Testis (tissue), 2 donors: ENCODE measurements at regions not wholly inside any gene's neighbourhood (a gene's known extent, or its start where the extent isn't known, plus 50 kb on each side); places are given as distances from the start of the nearest gene placed in this dataset.

Experiments
- DNase-seq: peaks from one replicate; pipeline ENCODE4 v3.0.0-alpha.2; 2019
- H3K27ac ChIP-seq, 2 donors: fragments of 200-600 bp; sonication (generic); one replicate each; pipeline ENCODE4 v1.5.1; 2019
- H3K27me3 ChIP-seq: fragments of 200-600 bp; sonication (generic); one replicate; pipeline ENCODE4 v1.5.1; 2019
- H3K36me3 ChIP-seq: fragments of 200-600 bp; sonication (generic); one replicate; pipeline ENCODE4 v1.5.1; 2017; ENCODE audit warnings: low read depth; ENCODE audit errors: missing control alignments
- H3K4me1 ChIP-seq: fragments of 200-600 bp; sonication (generic); one replicate; pipeline ENCODE4 v1.5.1; 2019
- H3K4me3 ChIP-seq, 2 donors: fragments of 200-600 bp; sonication (generic); one replicate each; pipeline ENCODE4 v1.5.1; 2017 to 2019
- H3K9me3 ChIP-seq: fragments of 200-600 bp; sonication (generic); one replicate; pipeline ENCODE4 v1.5.1; 2017
- POLR2A ChIP-seq: fragments of 450-650 bp; IDR thresholded peaks from one replicate; pipeline ENCODE4 v1.6.1; 2017; ENCODE audit warnings: antibody characterized with exemption, mild to moderate bottlenecking, moderate library complexity
- WGBS, 2 donors: methylation state at CpG; one replicate each; pipeline ENCODE4 v1.1.5; 2018; 5-methylcytosine and 5-hydroxymethylcytosine counted together
- intact Hi-C: fragments of 100-400 bp; cut with DNase I; formaldehyde crosslinking; loops from one replicate; pipeline ENCODE4 v1.15.1; 2023; ENCODE audit warnings: low total_unique reads
- TF ChIP-seq, protein P1 (sequence below), 3 experiments: fragments of 450-650 bp in 2 of 3; fragments of 200-600 bp in 1 of 3; sonication (generic) in 1 of 3; IDR thresholded peaks; one replicate each; pipeline ENCODE4 v1.5.1; 2016 to 2019; ENCODE audit warnings: antibody characterized with exemption in 3 of 3, mild to moderate bottlenecking in 2 of 3, moderate library complexity in 1 of 3

DNA sequence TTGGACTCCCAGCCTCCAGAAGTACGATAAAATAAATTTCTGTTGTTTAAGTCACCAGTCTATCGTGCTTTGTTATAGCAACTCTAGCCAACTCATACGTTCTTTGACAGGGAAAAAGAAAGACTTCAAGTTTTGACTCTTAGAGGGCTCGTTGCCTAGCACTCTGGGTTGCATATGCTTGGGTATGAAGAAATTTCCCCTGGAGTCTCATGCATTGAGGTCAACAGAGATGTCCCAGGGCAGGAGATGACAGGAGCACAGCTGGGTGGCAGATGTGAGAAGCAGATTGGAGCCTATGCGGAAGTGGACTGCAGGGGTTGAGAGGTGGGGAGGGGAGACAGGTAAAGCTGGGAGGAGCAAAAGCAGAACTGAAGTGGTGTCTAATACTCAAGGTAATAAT lies 63.3 kb upstream of the JAZF1 start:
- no peaks in the 10 kb centered on the region for H3K36me3 ChIP-seq
- no peak overlapping the region for H3K4me3 ChIP-seq
- no peak for DNase-seq
- H3K27me3 ChIP-seq = no peaks in the 10 kb centered on the region
- H3K9me3 ChIP-seq = no peaks in the 10 kb centered on the region
- no peak for TF ChIP-seq POLR2A
- TF ChIP-seq, protein P1, sequence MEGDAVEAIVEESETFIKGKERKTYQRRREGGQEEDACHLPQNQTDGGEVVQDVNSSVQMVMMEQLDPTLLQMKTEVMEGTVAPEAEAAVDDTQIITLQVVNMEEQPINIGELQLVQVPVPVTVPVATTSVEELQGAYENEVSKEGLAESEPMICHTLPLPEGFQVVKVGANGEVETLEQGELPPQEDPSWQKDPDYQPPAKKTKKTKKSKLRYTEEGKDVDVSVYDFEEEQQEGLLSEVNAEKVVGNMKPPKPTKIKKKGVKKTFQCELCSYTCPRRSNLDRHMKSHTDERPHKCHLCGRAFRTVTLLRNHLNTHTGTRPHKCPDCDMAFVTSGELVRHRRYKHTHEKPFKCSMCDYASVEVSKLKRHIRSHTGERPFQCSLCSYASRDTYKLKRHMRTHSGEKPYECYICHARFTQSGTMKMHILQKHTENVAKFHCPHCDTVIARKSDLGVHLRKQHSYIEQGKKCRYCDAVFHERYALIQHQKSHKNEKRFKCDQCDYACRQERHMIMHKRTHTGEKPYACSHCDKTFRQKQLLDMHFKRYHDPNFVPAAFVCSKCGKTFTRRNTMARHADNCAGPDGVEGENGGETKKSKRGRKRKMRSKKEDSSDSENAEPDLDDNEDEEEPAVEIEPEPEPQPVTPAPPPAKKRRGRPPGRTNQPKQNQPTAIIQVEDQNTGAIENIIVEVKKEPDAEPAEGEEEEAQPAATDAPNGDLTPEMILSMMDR (IDR thresholded peaks at IDR 0.05) = no peak
- intact Hi-C loops = no loop called here
- 92 to 93% methylated on average over 5 of the region's 5 CpGs for WGBS, 2 donors
- H3K27ac ChIP-seq = no peak overlapping the region
- H3K4me1 ChIP-seq = no peaks in the 10 kb centered on the region

GRCh38 chr7:28245123-28245878 lies 64.7 kb upstream of the JAZF1 start:
- H3K27ac ChIP-seq = no peak overlapping the region
- TF ChIP-seq, protein P1 (IDR thresholded peaks at IDR 0.05) = no peak
- TF ChIP-seq POLR2A = no peak
- WGBS, 2 donors = 71% methylated on average over 9 of the region's 9 CpGs

DNA sequence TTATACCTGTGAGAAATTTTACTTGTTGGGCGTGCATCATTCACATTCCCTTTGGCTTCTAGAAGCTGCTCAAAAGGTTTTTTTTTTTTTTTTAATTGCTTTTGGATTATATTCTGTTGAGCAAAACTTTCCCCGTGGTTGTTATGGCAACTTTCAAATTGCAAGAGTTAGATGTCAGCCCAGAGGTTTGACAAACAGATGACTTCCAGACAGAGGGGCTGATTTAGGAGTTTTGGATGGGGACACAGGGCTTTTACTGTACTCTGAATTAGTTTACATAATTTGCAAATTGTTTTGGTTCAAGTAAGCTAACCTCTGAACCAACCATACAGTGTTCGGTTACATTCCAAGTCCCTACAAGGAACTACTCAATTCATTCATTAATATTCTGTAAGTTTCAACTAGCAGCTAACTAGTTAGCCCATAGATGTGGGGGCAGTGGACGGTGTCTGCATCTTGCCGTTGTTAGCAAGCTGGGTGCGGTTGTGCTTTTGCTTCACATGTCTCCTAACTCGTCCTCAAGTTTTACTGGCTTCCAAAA lies 66.4 kb upstream of the JAZF1 start:
- Histone ChIP-seq H3K36me3 (no peaks in the 10 kb centered on the region), H3K4me1 (no peaks in the 10 kb centered on the region), H3K27me3 (no peaks in the 10 kb centered on the region), H3K4me3 (no peak overlapping the region), H3K9me3 (no peaks in the 10 kb centered on the region), H3K27ac (no peak overlapping the region)
- TF ChIP-seq POLR2A = no peak
- TF ChIP-seq, protein P1 (IDR thresholded peaks at IDR 0.05) = no peak
- intact Hi-C loops = no loop called here
- 48 to 65% methylated on average over 7 of the region's 7 CpGs for WGBS, 2 donors
- DNase-seq = no peak

More at GRCh38 chr7:28245123-28245878, 64.7 kb upstream of the JAZF1 start:
- no peak overlapping the region for H3K4me3 ChIP-seq
- no peaks in the 10 kb centered on the region for H3K36me3 ChIP-seq
- no peaks in the 10 kb centered on the region for H3K4me1 ChIP-seq
- intact Hi-C loops = no loop called here
- no peak for DNase-seq
- no peaks in the 10 kb centered on the region for H3K27me3 ChIP-seq
- no peaks in the 10 kb centered on the region for H3K9me3 ChIP-seq

GRCh38 chr7:28258240-28258639 lies 77.6 kb upstream of the JAZF1 start:
- Histone ChIP-seq H3K4me3 (no peak overlapping the region), H3K4me1 (no peaks in the 10 kb centered on the region), H3K27me3 (no peaks in the 10 kb centered on the region), H3K27ac (no peak overlapping the region), H3K9me3 (no peaks in the 10 kb centered on the region), H3K36me3 (no peaks in the 10 kb centered on the region)
- no peak for DNase-seq
- 75 to 100% methylated on average over 1 of the region's 1 CpG for WGBS, 2 donors
- no peak for TF ChIP-seq POLR2A
- TF ChIP-seq, protein P1 (IDR thresholded peaks at IDR 0.05) = no peak
- intact Hi-C loops = no loop called here

- Histone ChIP-seq H3K36me3 (no peaks in the 10 kb centered on the region), H3K27me3 (no peaks in the 10 kb centered on the region), H3K27ac (no peak overlapping the region), H3K4me3 (no peak overlapping the region), H3K9me3 (no peaks in the 10 kb centered on the region), H3K4me1 (no peaks in the 10 kb centered on the region)
- intact Hi-C loops = no loop called here
- 71 to 74% methylated on average over 3 of the region's 3 CpGs for WGBS, 2 donors
- TF ChIP-seq, protein P1 (IDR thresholded peaks at IDR 0.05) = no peak
- no peak for TF ChIP-seq POLR2A
- DNase-seq = no peak
Observed at GRCh38 chr7:28260969-28261368, 80.4 kb upstream of the JAZF1 start.
